Activated naive CD8-positive, alpha-beta T cell treated with anti-CD3 and anti-CD28 coated beads for 36 hours (primary cell): ENCODE measurements at regions not wholly inside any gene's neighbourhood (a gene's known extent, or its start where the extent isn't known, plus 50 kb on each side); places are given as distances from the start of the nearest gene placed in this dataset.

ENCODE experiments used
- DNase-seq: peaks from one replicate; pipeline ENCODE4 v3.0.0; 2021
- H3K27ac Mint-ChIP-seq: one replicate; pipeline ENCODE4 v1.8.0; 2022; ENCODE audit warnings: mild to moderate bottlenecking, moderate library complexity, mixed read lengths
- H3K27me3 Mint-ChIP-seq: one replicate; pipeline ENCODE4 v1.8.0; 2022; ENCODE audit warnings: mild to moderate bottlenecking, mixed read lengths
- H3K36me3 Mint-ChIP-seq: one replicate; pipeline ENCODE4 v1.8.0; 2021; ENCODE audit warnings: mild to moderate bottlenecking, mixed read lengths
- H3K4me1 Mint-ChIP-seq: one replicate; pipeline ENCODE4 v1.8.0; 2021; ENCODE audit warnings: mixed read lengths
- H3K4me3 Mint-ChIP-seq: one replicate; pipeline ENCODE4 v1.8.0; 2022; ENCODE audit warnings: mild to moderate bottlenecking, moderate library complexity, mixed read lengths
- H3K9me3 Mint-ChIP-seq: one replicate; pipeline ENCODE4 v1.8.0; 2022; ENCODE audit warnings: mixed read lengths

- no peak overlapping the region for H3K4me3 Mint-ChIP-seq
- no peak for DNase-seq
- no peak overlapping the region for H3K27ac Mint-ChIP-seq
- H3K9me3 Mint-ChIP-seq = no peaks in the 10 kb centered on the region
- no peaks in the 10 kb centered on the region for H3K36me3 Mint-ChIP-seq
- peaks cover 13% of the 10 kb centered on the region for H3K4me1 Mint-ChIP-seq
- H3K27me3 Mint-ChIP-seq = no peaks in the 10 kb centered on the region
These were observed 272.7 kb downstream of the BCL11B start for GRCh38 chr14:98999345-98999744.

GRCh38 chr14:98999901-99000300, 272.1 kb downstream of the BCL11B start:
- Mint-ChIP-seq H3K4me1 (peaks cover 8% of the 10 kb centered on the region), H3K9me3 (no peaks in the 10 kb centered on the region), H3K27ac (no peak overlapping the region), H3K27me3 (no peaks in the 10 kb centered on the region), H3K4me3 (no peak overlapping the region), H3K36me3 (no peaks in the 10 kb centered on the region)
- DNase-seq = no peak

- H3K9me3 Mint-ChIP-seq = no peaks in the 10 kb centered on the region
- no peak for DNase-seq
- H3K4me3 Mint-ChIP-seq = no peak overlapping the region
- H3K27me3 Mint-ChIP-seq = no peaks in the 10 kb centered on the region
- H3K36me3 Mint-ChIP-seq = no peaks in the 10 kb centered on the region
- peaks cover 2% of the 10 kb centered on the region for H3K4me1 Mint-ChIP-seq
- H3K27ac Mint-ChIP-seq = no peak overlapping the region
These were observed 270.8 kb downstream of the BCL11B start for GRCh38 chr14:99001241-99001640.

GRCh38 chr14:99003646-99004045, 268.4 kb downstream of the BCL11B start:
- Mint-ChIP-seq H3K27me3 (no peaks in the 10 kb centered on the region), H3K9me3 (no peaks in the 10 kb centered on the region), H3K27ac (no peak overlapping the region), H3K36me3 (no peaks in the 10 kb centered on the region), H3K4me3 (no peak overlapping the region), H3K4me1 (no peaks in the 10 kb centered on the region)
- DNase-seq = no peak

GRCh38 chr14:99004112-99004511, 267.9 kb downstream of the BCL11B start:
- DNase-seq = no peak
- Mint-ChIP-seq H3K4me1 (peaks cover under 1% of the 10 kb centered on the region), H3K27ac (no peak overlapping the region), H3K9me3 (no peaks in the 10 kb centered on the region), H3K27me3 (no peaks in the 10 kb centered on the region), H3K4me3 (no peak overlapping the region), H3K36me3 (no peaks in the 10 kb centered on the region)

- peaks cover 10% of the 10 kb centered on the region for H3K4me1 Mint-ChIP-seq
- H3K27me3 Mint-ChIP-seq = no peaks in the 10 kb centered on the region
- H3K36me3 Mint-ChIP-seq = no peaks in the 10 kb centered on the region
- H3K4me3 Mint-ChIP-seq = no peak overlapping the region
- H3K27ac Mint-ChIP-seq = no peak overlapping the region
- no peak for DNase-seq
- H3K9me3 Mint-ChIP-seq = peaks cover 6% of the 10 kb centered on the region
These were observed 265.7 kb downstream of the BCL11B start for GRCh38 chr14:99006276-99006675.

- Mint-ChIP-seq H3K27ac (no peak overlapping the region), H3K4me1 (peaks cover 10% of the 10 kb centered on the region), H3K9me3 (peaks cover 6% of the 10 kb centered on the region)
These were observed 264.2 kb downstream of the BCL11B start for GRCh38 chr14:99007795-99008194.

GRCh38 chr14:99009871-99010270, 262.1 kb downstream of the BCL11B start:
- H3K9me3 Mint-ChIP-seq = peaks cover 6% of the 10 kb centered on the region
- H3K27ac Mint-ChIP-seq = no peak overlapping the region
- H3K4me1 Mint-ChIP-seq = peaks cover 10% of the 10 kb centered on the region
- H3K4me3 Mint-ChIP-seq = no peak overlapping the region
- no peaks in the 10 kb centered on the region for H3K27me3 Mint-ChIP-seq
- DNase-seq = no peak
- H3K36me3 Mint-ChIP-seq = no peaks in the 10 kb centered on the region

More at GRCh38 chr14:99007795-99008194, 264.2 kb downstream of the BCL11B start:
- no peaks in the 10 kb centered on the region for H3K27me3 Mint-ChIP-seq
- no peak for DNase-seq
- no peak overlapping the region for H3K4me3 Mint-ChIP-seq
- no peaks in the 10 kb centered on the region for H3K36me3 Mint-ChIP-seq

GRCh38 chr14:99011385-99011784, 260.6 kb downstream of the BCL11B start:
- H3K9me3 Mint-ChIP-seq = peaks cover 6% of the 10 kb centered on the region
- H3K27me3 Mint-ChIP-seq = no peaks in the 10 kb centered on the region
- DNase-seq = no peak
- H3K4me1 Mint-ChIP-seq = peaks cover 10% of the 10 kb centered on the region
- no peak overlapping the region for H3K27ac Mint-ChIP-seq
- no peaks in the 10 kb centered on the region for H3K36me3 Mint-ChIP-seq
- H3K4me3 Mint-ChIP-seq = no peak overlapping the region

GRCh38 chr14:99012703-99013102, 259.3 kb downstream of the BCL11B start:
- Mint-ChIP-seq H3K4me3 (no peak overlapping the region), H3K36me3 (no peaks in the 10 kb centered on the region), H3K27me3 (no peaks in the 10 kb centered on the region), H3K9me3 (peaks cover 6% of the 10 kb centered on the region), H3K4me1 (peaks cover 10% of the 10 kb centered on the region), H3K27ac (no peak overlapping the region)
- no peak for DNase-seq

GRCh38 chr14:99015833-99016232, 256.2 kb downstream of the BCL11B start:
- no peaks in the 10 kb centered on the region for H3K36me3 Mint-ChIP-seq
- DNase-seq = no peak
- H3K27me3 Mint-ChIP-seq = no peaks in the 10 kb centered on the region
- peaks cover 9% of the 10 kb centered on the region for H3K9me3 Mint-ChIP-seq
- no peak overlapping the region for H3K4me3 Mint-ChIP-seq
- H3K4me1 Mint-ChIP-seq = peaks cover 4% of the 10 kb centered on the region
- H3K27ac Mint-ChIP-seq = no peak overlapping the region

GRCh38 chr14:99023371-99023770, 248.6 kb downstream of the BCL11B start:
- peaks cover 19% of the 10 kb centered on the region for H3K4me1 Mint-ChIP-seq
- H3K9me3 Mint-ChIP-seq = peaks cover 18% of the 10 kb centered on the region
- H3K27ac Mint-ChIP-seq = no peak overlapping the region
- H3K27me3 Mint-ChIP-seq = no peaks in the 10 kb centered on the region
- H3K36me3 Mint-ChIP-seq = no peaks in the 10 kb centered on the region
- DNase-seq = no peak
- H3K4me3 Mint-ChIP-seq = no peak overlapping the region

- Mint-ChIP-seq H3K9me3 (peaks cover 17% of the 10 kb centered on the region), H3K36me3 (no peaks in the 10 kb centered on the region), H3K4me3 (no peak overlapping the region), H3K27me3 (no peaks in the 10 kb centered on the region), H3K4me1 (peaks cover 19% of the 10 kb centered on the region), H3K27ac (no peak overlapping the region)
- no peak for DNase-seq
These were observed 247.1 kb downstream of the BCL11B start for GRCh38 chr14:99024926-99025325.

- Mint-ChIP-seq H3K4me3 (no peak overlapping the region), H3K9me3 (peaks cover 14% of the 10 kb centered on the region), H3K36me3 (no peaks in the 10 kb centered on the region), H3K27ac (no peak overlapping the region), H3K27me3 (no peaks in the 10 kb centered on the region), H3K4me1 (peaks cover 19% of the 10 kb centered on the region)
- DNase-seq = no peak
These were observed 246.6 kb downstream of the BCL11B start for GRCh38 chr14:99025418-99025817.

- Mint-ChIP-seq H3K36me3 (no peaks in the 10 kb centered on the region), H3K9me3 (peaks cover 10% of the 10 kb centered on the region), H3K4me1 (peaks cover 11% of the 10 kb centered on the region), H3K4me3 (no peak overlapping the region), H3K27ac (peak overlapping the region; percentile 2), H3K27me3 (no peaks in the 10 kb centered on the region)
- peak; percentile 17 for DNase-seq
These were observed 245.5 kb downstream of the BCL11B start for GRCh38 chr14:99026471-99026870.

GRCh38 chr14:99028041-99028440, 244.0 kb downstream of the BCL11B start:
- Mint-ChIP-seq H3K27me3 (no peaks in the 10 kb centered on the region), H3K4me1 (peaks cover 6% of the 10 kb centered on the region), H3K36me3 (no peaks in the 10 kb centered on the region), H3K9me3 (peaks cover 10% of the 10 kb centered on the region), H3K4me3 (no peak overlapping the region), H3K27ac (no peak overlapping the region)
- DNase-seq = no peak

GRCh38 chr14:99028521-99028920, 243.5 kb downstream of the BCL11B start:
- peaks cover 6% of the 10 kb centered on the region for H3K4me1 Mint-ChIP-seq
- no peak overlapping the region for H3K4me3 Mint-ChIP-seq
- H3K27me3 Mint-ChIP-seq = no peaks in the 10 kb centered on the region
- H3K36me3 Mint-ChIP-seq = no peaks in the 10 kb centered on the region
- H3K27ac Mint-ChIP-seq = no peak overlapping the region
- DNase-seq = no peak
- peaks cover 10% of the 10 kb centered on the region for H3K9me3 Mint-ChIP-seq
